HG02798 (cell line): ENCODE measurements at regions not wholly inside any gene's neighbourhood (a gene's known extent, or its start where the extent isn't known, plus 50 kb on each side); places are given as distances from the start of the nearest gene placed in this dataset.
"Not testable (repeated sequence)": the region's sequence is repeated elsewhere in the genome, so short reads cannot be mapped to it uniquely, and the experiment has no call there.

ENCODE experiments used
- ATAC-seq: cut with Tn5 transposase; IDR thresholded peaks from one replicate; pipeline ENCODE4 v1.9.1; 2021; ENCODE audit warnings: mild to moderate bottlenecking; ENCODE audit not compliant: unreplicated experiment, poor library complexity

DNA sequence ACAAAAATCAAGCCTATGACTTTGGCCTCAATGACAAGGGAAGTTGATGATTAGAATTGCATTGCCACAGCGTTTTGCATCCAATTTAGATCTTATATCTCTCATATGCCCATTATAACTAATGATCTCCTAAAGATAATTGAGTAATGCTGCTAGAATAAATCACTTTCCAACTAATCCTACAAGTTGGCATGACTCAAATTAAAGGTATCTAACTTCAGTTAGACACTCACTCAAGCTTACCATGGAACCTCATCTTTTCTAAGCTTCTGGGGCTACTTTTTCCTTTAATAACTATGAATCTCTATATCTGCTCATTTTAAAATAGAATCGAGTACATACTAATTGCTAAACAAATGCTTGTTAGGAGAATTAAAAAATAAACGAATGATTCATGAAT lies 427.8 kb downstream of the BTG1 start:
- no peak for ATAC-seq

GRCh38 chr12:91711925-91712324 lies 433.7 kb downstream of the BTG1 start:
- not testable (repeated sequence) for ATAC-seq

- no peak for ATAC-seq
Observed at GRCh38 chr12:91706466-91706865, 439.2 kb downstream of the BTG1 start.

GRCh38 chr12:91704446-91704845 lies 441.2 kb downstream of the BTG1 start:
- no peak for ATAC-seq

DNA sequence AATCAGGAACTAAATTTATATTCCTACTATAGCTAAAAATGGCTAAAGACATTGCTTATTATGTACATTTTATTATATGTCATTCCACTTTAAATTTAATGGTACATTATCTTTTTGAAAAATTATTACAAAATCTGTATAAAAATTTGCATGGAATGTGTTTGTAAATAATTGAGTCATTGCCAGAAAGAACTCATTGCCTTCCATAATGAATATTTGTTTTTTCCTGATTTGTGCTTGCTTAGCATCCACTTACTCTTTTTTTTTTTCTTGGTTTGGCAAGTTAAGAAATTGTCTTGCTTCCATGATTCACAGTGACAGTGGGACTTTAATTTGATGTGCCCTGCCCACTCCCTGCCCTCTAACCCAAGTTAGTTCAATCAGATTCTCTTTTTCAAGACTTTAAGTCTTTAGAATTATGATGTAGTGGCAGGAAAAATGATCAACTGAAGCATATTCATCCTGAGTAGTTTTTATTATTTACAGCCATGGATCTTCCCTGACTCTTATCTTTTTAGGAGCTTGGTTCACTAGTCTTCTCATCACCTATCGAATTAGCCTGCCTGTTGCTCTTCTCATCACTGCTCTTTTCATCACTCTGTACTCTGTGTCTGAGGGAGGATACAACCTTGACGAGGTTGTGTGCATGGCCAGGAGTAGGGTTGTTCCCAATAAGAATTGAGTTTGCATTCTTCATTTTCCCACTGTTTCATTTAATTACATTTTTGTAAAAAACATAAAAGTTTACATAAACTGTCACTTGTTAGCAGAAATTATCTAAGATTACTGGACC lies 442.0 kb downstream of the BTG1 start:
- ATAC-seq = no peak

DNA sequence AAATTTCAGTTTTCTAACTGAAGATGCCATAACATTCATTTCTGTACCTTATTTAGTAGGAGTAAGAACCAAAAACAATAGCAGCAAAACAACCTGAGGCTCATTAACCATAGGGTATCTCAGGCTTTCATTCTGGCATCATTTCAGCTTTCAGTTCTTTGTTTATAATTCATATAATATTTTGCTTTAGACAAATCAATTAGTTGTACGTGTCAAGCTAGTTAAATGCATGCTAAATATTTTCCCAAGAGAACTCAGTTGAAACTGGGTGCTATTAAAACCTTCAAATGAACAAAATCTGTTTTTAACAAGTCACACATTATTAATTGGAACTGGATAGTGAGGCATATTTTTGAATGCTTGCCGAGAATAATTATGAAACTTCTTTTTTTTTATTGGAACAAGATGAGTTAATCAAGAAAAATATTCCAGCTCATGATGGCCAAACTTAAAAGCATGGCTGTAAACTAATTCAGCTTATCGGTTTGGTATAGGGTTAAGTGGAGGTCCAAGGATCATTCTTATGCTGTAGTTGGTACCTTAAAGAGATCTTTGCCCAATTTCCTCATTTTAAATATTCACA lies 442.7 kb downstream of the BTG1 start:
- no peak for ATAC-seq

DNA sequence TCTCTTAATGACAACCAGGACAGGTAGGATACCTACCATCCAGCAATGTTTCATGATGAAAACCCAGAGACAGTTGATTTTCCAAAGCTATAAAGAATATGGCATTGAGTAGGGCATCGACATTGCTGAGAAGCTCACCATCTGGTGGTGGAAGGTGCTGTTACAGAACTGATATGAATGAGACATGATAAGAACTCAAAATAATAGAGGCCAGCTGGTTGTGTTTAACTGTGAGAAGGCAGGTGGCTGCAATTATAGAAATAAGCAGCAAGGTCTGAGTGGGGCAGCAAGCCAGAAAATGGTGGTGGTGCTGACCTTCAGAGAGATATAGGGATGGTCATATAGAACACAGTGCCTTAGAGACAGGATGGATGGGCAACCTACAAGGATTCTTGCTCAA lies 449.7 kb downstream of the BTG1 start:
- ATAC-seq = no peak

GRCh38 chr12:91695406-91695805 lies 450.2 kb downstream of the BTG1 start:
- not testable (repeated sequence) for ATAC-seq

DNA sequence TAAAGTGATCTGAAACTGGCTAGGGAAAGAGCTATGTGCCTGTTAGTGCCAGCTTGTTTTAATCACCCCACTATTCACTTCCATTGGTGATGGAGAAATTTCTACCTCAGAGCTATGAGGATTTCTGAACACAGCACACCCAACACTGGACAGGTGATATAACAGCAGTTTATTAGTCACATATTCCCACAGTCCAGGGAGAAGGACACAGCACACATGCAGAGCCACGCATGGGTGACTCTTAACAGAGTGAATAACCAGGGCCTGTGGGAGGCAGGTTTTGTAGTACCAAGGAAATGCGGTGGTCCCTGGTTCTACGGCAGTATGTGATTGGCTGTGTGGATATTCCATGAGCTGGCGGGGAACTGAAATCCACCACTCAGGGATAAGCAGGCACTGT lies 455.1 kb downstream of the BTG1 start:
- no peak for ATAC-seq

- no peak for ATAC-seq
Observed at GRCh38 chr12:91687052-91688017, 458.3 kb downstream of the BTG1 start.

- no peak for ATAC-seq
Observed at GRCh38 chr12:91685917-91686316, 459.7 kb downstream of the BTG1 start.

DNA sequence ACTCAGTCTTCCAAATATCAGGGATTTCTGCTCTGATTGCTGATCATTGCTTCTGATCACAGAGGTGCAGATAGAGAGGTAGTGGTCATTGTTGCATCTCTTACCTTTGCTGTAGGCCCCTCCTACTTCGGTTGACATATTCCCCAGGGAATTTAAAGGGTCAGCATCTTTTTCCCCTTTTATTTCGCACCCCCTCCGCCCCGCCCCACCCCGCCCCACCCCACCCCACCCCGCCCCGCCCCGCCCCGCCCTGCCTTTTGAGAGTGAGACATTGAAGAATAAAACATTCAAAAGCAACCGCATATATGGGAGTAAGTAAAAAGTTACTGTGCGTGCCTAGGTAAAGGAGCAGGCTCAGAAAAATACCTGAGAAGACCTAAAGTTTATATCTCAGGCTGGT lies 463.9 kb downstream of the BTG1 start:
- ATAC-seq = no peak

DNA sequence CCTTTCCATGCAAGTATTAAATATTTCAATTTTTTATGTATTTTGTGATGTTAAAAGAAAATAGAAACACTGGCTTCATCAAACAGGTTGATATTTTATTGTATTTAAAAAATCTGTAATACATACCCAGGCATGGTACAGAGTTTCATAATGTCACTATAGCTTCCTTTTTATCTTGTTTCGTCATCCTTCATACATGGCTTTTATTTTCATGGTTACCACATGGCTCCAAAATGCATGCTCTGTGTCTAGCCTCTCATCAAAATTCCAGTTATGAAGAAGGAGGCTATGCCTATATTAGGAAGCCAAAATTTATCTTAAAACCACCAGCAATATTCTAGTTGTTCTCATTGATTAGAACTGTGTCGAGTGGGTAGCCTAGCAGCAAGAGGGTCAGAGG lies 464.8 kb downstream of the BTG1 start:
- ATAC-seq = no peak

DNA sequence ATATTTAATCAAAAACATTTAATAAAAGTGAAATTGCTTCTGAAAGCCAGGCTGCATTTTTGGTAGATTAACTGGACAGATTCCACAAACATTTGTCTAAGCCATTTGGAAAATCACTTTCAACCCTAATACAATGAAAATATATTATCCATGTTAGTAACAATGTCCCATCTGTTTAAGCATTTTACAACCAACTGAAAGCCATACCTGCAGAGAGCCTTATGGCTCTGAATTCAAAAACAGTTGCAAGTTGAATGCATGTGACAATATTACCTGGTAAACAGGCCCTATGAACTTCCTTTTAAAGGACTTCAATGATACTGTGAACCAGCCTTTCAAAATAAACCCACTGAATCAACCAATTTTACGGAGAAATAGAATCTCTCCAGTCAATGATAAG lies 468.1 kb downstream of the BTG1 start:
- ATAC-seq = no peak

- no peak for ATAC-seq
Observed at GRCh38 chr12:91675401-91675800, 470.2 kb downstream of the BTG1 start.

- no peak for ATAC-seq
Observed at GRCh38 chr12:91672130-91672529, 473.5 kb downstream of the BTG1 start.

DNA sequence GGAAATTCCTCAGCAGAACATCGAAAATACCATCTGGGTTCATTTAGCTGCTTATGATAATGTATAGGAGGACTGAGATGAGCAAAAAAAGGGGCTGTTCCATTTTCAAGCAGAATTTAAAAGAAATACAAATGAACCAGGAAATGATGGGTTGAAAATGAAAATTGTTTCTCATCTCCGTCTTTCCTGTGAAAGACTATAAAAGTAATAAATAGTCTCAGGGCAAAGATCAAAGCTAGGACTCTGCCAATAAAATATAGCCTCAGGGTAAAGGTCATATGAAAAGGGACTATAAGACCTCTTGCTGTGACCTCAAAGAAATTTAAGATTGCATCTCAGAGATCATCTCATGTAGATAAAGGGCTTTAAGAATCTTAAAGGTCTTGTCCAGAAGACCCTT lies 478.0 kb downstream of the BTG1 start:
- no peak for ATAC-seq

GRCh38 chr12:91663744-91664143 lies 481.1 kb upstream of the DCN start:
- no peak for ATAC-seq

DNA sequence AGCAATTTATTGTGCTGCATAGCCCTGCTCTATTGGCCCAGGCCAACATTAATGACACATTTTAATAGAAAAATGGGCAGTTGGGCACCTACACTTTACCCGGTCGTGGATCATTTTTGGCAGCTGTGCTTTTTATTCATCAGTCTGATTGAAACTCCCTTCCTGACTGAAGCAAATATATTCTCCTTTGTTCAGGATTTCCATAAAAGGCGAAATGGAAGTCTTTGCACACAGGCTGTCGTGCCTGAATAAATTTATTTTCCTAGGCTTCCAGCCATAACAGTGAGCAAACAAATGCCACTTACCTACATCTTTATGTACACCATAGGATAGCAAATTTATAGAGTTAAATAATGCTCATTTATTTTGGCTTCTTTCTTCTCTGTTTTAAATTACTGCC lies 480.7 kb upstream of the DCN start:
- no peak for ATAC-seq

- no peak for ATAC-seq
Observed at GRCh38 chr12:91662021-91662420, 479.4 kb upstream of the DCN start.

DNA sequence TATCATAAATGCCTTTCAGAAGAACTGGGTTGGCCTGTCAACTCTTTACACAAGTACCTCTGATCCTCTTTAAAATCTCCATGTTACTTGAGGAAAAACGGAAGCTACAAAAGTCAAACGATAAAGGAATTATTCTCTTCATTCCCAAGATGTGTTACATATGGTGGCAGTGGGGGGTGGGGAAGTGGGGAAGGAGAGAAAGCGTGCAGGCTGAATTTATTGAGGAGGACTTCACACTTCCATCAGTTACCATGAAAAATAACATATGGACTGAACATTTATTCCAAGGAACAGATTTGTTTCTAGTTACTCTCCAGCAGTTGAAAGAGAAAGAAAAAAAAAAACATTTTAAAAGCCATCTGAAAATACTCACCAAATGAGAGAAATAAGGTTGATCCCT lies 474.4 kb upstream of the DCN start:
- no peak for ATAC-seq
